ENCODE measurements at regions not wholly inside any gene's neighbourhood (a gene's known extent, or its start where the extent isn't known, plus 50 kb on each side); places are given as distances from the start of the nearest gene placed in this dataset.

DNA sequence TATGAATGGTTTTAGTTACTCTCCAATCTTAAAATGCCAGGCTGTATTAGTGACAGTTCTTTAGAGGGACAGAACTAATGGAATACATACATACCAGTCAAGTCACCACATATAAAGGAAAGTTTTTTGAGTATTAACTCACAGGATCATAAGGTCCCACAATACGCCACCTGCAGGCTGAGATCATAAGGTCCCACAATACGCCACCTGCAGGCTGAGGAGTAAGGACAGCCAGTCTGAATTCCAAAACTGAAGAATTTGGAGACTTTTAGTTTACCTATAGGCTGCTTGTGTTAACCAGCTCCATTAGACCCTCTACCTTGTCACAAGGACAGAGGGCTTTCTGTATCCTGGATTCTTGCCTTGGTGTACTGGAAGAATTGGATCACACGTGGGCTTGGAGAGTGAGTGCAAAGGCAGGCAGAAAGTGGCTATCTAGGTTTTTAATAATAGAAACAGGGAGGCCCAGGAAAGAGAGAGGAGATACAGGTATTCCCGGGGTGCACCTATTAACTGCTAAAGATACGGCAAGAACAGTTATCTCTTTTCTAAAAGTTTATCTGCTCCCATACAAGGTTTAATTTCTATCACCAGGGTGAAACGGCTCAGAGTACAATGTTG lies 234.9 kb upstream of the CYRIA start:
- H3K27me3 ChIP-seq (replicated peaks): no peaks in the 10 kb centered on the region
- no peak for DNase-seq

DNA sequence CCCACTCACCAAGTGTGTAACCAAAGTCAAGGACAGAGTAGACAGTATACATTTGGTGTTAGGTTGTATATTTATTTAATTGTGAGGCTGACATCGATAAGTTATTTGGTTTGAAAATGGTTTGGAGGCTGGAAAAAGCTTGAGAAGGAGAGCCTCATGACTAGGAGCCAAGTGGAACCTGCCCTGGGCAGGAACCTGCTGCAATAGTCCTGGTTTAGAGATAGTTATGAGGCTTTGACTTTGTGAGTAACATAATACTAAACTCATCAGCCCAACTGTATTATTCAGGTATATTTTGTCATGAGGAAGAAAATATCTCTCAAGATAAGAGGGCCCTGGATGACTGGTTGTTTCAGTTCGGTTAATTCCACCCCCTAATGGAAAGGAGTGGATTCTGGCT lies 234.3 kb upstream of the CYRIA start:
- DNase-seq: no peak
- in situ Hi-C loops (cut with HindIII; ENCODE audit: low pct_ligation_motif_present, low sequenced_read_pairs): no loop called here
- Histone ChIP-seq H3K27me3 (replicated peaks) (no peaks in the 10 kb centered on the region), H3K27ac (no peak overlapping the region), H3K4me3 (ENCODE audit: low read depth, low read length) (no peak overlapping the region), H3K36me3 (replicated peaks) (no peaks in the 10 kb centered on the region)
- TF ChIP-seq, protein P1, sequence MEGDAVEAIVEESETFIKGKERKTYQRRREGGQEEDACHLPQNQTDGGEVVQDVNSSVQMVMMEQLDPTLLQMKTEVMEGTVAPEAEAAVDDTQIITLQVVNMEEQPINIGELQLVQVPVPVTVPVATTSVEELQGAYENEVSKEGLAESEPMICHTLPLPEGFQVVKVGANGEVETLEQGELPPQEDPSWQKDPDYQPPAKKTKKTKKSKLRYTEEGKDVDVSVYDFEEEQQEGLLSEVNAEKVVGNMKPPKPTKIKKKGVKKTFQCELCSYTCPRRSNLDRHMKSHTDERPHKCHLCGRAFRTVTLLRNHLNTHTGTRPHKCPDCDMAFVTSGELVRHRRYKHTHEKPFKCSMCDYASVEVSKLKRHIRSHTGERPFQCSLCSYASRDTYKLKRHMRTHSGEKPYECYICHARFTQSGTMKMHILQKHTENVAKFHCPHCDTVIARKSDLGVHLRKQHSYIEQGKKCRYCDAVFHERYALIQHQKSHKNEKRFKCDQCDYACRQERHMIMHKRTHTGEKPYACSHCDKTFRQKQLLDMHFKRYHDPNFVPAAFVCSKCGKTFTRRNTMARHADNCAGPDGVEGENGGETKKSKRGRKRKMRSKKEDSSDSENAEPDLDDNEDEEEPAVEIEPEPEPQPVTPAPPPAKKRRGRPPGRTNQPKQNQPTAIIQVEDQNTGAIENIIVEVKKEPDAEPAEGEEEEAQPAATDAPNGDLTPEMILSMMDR (IDR thresholded peaks at IDR 0.05; ENCODE audit: low read depth, low read length, missing control alignments): no peak

More for the DNA sequence above, 234.9 kb upstream of the CYRIA start:
- TF ChIP-seq, protein P1 (IDR thresholded peaks at IDR 0.05; ENCODE audit: low read depth, low read length, missing control alignments): peak; percentile 71
- H3K36me3 ChIP-seq (replicated peaks): no peaks in the 10 kb centered on the region
- no peak overlapping the region for H3K4me3 ChIP-seq (ENCODE audit: low read depth, low read length)
- in situ Hi-C loops (cut with HindIII; ENCODE audit: low pct_ligation_motif_present, low sequenced_read_pairs): no loop called here
- no peak overlapping the region for H3K27ac ChIP-seq

DNA sequence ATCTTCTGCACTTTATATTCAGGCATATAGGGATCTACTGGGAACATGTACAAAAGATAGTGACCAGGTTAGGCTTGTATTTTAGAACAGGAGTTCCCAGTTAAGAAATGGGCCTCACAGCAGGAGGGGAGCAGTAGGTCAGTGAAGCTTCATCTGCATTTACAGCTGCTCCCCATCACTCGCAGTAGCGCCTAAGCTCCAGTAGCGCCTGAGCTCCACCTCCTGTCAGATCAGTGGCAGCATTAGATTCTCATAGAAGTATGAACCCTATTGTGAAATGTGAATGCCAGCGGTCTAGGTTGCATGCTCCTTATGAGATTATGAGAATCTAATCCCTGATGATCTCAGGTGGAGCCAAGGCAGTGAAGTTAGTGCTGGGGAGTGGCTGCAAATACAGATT lies 224.4 kb upstream of the CYRIA start:
- TF ChIP-seq, protein P1 (IDR thresholded peaks at IDR 0.05; ENCODE audit: low read depth, low read length, missing control alignments): no peak
- no peaks in the 10 kb centered on the region for H3K27me3 ChIP-seq (replicated peaks)
- DNase-seq: no peak
- H3K27ac ChIP-seq: no peak overlapping the region
- no peak overlapping the region for H3K4me3 ChIP-seq (ENCODE audit: low read depth, low read length)
- no peaks in the 10 kb centered on the region for H3K36me3 ChIP-seq (replicated peaks)
- in situ Hi-C loops (cut with HindIII; ENCODE audit: low pct_ligation_motif_present, low sequenced_read_pairs): no loop called here

DNA sequence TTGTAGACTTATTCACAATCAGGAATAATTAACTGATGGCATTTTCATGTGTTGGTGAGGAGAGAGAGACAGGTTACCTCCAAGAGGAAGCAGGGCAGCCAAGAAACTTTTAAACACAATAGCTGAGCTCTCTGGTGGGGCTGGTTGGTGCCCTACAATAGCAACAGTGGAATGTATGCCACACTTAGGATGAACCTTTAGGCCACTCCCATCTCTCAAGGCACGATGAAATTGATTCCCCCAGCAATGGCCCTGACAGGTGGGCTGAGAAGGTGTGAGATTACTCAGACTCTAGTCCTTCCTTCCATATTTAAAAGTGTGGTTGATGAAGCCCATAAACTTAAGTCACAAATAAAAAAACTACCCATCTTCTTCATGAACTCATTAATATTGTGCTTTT lies 219.4 kb upstream of the CYRIA start:
- no peak for DNase-seq
- Histone ChIP-seq H3K36me3 (replicated peaks) (no peaks in the 10 kb centered on the region), H3K27me3 (replicated peaks) (no peaks in the 10 kb centered on the region), H3K4me3 (ENCODE audit: low read depth, low read length) (no peak overlapping the region), H3K27ac (no peak overlapping the region)
- in situ Hi-C loops (cut with HindIII; ENCODE audit: low pct_ligation_motif_present, low sequenced_read_pairs): no loop called here
- TF ChIP-seq, protein P1 (IDR thresholded peaks at IDR 0.05; ENCODE audit: low read depth, low read length, missing control alignments): no peak

DNA sequence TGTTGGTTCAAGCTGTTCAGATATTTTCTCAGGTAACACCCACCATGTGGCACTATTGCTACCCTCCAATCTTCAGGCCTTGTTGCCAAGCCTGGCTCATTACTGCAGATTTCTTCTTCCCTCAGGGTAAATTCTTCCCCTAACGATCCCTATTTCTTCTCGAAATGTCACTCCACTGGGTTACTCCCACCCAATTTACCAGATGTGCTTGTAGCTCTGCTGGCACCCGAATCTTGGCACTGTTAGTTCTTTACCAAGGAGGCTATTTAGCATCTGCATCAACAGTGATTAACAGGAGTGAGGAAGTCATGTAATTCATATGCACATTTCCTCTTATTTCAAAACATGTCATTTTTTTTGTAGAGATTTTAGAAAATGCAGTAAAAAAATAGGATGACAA lies 217.1 kb upstream of the CYRIA start:
- Histone ChIP-seq H3K27me3 (replicated peaks) (no peaks in the 10 kb centered on the region), H3K4me3 (ENCODE audit: low read depth, low read length) (no peak overlapping the region), H3K27ac (no peak overlapping the region), H3K36me3 (replicated peaks) (no peaks in the 10 kb centered on the region)
- TF ChIP-seq, protein P1 (IDR thresholded peaks at IDR 0.05; ENCODE audit: low read depth, low read length, missing control alignments): no peak
- DNase-seq: no peak
- in situ Hi-C loops (cut with HindIII; ENCODE audit: low pct_ligation_motif_present, low sequenced_read_pairs): no loop called here

DNA sequence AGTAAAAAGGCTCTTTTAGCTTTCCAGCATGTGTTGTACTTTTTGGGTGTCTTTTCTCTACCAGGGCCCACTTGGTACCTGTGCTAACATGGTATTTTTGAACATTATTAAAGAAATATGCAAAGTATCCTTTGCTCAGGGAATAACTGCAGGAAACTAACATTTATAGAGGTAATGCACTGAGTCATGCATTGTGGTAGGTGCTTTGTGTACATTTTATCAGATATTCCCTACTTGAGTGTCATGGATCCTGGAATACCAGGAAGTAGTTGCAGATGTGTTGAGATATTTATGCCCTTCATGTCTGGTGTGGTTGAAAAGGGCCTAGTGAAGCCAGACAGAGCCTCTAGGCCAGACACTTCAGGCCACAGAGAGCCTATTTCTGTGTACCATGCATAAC lies 215.5 kb upstream of the CYRIA start:
- in situ Hi-C loops (cut with HindIII; ENCODE audit: low pct_ligation_motif_present, low sequenced_read_pairs): no loop called here
- TF ChIP-seq, protein P1 (IDR thresholded peaks at IDR 0.05; ENCODE audit: low read depth, low read length, missing control alignments): no peak
- no peak for DNase-seq
- Histone ChIP-seq H3K36me3 (replicated peaks) (no peaks in the 10 kb centered on the region), H3K27ac (no peak overlapping the region), H3K27me3 (replicated peaks) (no peaks in the 10 kb centered on the region), H3K4me3 (ENCODE audit: low read depth, low read length) (no peak overlapping the region)

All from brain microvascular endothelial cell (primary cell).